Pulmonary artery endothelial cell (primary cell): ENCODE measurements at regions not wholly inside any gene's neighbourhood (a gene's known extent, or its start where the extent isn't known, plus 50 kb on each side); places are given as distances from the start of the nearest gene placed in this dataset.
A peak's percentile ranks its signal among the peaks of the same experiment; 100 is the strongest.
"Not testable (repeated sequence)": the region's sequence is repeated elsewhere in the genome, so short reads cannot be mapped to it uniquely, and the experiment has no call there.

Experiments used
- DNase-seq: peaks from one replicate; pipeline ENCODE4 v3.0.0-alpha.2; 2011; ENCODE audit warnings: low read depth, low spot score

- not testable (repeated sequence) for DNase-seq
These were observed 118.6 kb downstream of the ATP6V0E2 start for GRCh38 chr7:149992366-149992765.

GRCh38 chr7:149995369-149996026, 121.7 kb downstream of the ATP6V0E2 start:
- not testable (repeated sequence) for DNase-seq

GRCh38 chr7:150000780-150001599, 127.2 kb downstream of the ATP6V0E2 start:
- not testable (repeated sequence) for DNase-seq

GRCh38 chr7:150003304-150003810, 129.6 kb downstream of the ATP6V0E2 start:
- DNase-seq: no peak

GRCh38 chr7:150003973-150004372, 130.2 kb downstream of the ATP6V0E2 start:
- not testable (repeated sequence) for DNase-seq

GRCh38 chr7:150004843-150005242, 131.1 kb downstream of the ATP6V0E2 start:
- DNase-seq: not testable (repeated sequence)

- DNase-seq: not testable (repeated sequence)
These were observed 136.0 kb downstream of the ATP6V0E2 start for GRCh38 chr7:150009620-150010303.

GRCh38 chr7:150016651-150017189, 143.0 kb downstream of the ATP6V0E2 start:
- not testable (repeated sequence) for DNase-seq

GRCh38 chr7:150020210-150020609, 146.4 kb downstream of the ATP6V0E2 start:
- not testable (repeated sequence) for DNase-seq

GRCh38 chr7:150024550-150025490, 151.1 kb downstream of the ATP6V0E2 start:
- DNase-seq: not testable (repeated sequence)

- DNase-seq: not testable (repeated sequence)
These were observed 152.0 kb downstream of the ATP6V0E2 start for GRCh38 chr7:150025802-150026201.

- DNase-seq: not testable (repeated sequence)
These were observed 154.7 kb downstream of the ATP6V0E2 start for GRCh38 chr7:150028344-150029012.

- not testable (repeated sequence) for DNase-seq
These were observed 155.2 kb downstream of the ATP6V0E2 start for GRCh38 chr7:150029013-150029389.

- DNase-seq: not testable (repeated sequence)
These were observed 158.0 kb downstream of the ATP6V0E2 start for GRCh38 chr7:150031733-150032132.

GRCh38 chr7:150033711-150034110, 159.9 kb downstream of the ATP6V0E2 start:
- not testable (repeated sequence) for DNase-seq

- not testable (repeated sequence) for DNase-seq
These were observed 162.0 kb downstream of the ATP6V0E2 start for GRCh38 chr7:150035769-150036168.

- DNase-seq: not testable (repeated sequence)
These were observed 165.3 kb downstream of the ATP6V0E2 start for GRCh38 chr7:150039061-150039460.

GRCh38 chr7:150042281-150042680, 168.5 kb downstream of the ATP6V0E2 start:
- not testable (repeated sequence) for DNase-seq

GRCh38 chr7:150044771-150045170, 171.0 kb downstream of the ATP6V0E2 start:
- DNase-seq: peak; percentile 1

- not testable (repeated sequence) for DNase-seq
These were observed 171.8 kb downstream of the ATP6V0E2 start for GRCh38 chr7:150045596-150045995.
